Neural crest cell (in vitro differentiated cells): ENCODE measurements at regions not wholly inside any gene's neighbourhood (a gene's known extent, or its start where the extent isn't known, plus 50 kb on each side); places are given as distances from the start of the nearest gene placed in this dataset.
"Not testable (repeated sequence)": the region's sequence is repeated elsewhere in the genome, so short reads cannot be mapped to it uniquely, and the experiment has no call there.

Experiments
- DNase-seq: peaks from one replicate; pipeline ENCODE4 v3.0.0; 2021; ENCODE audit warnings: low read depth, mixed read lengths, low spot score
- H3K27ac Mint-ChIP-seq: one replicate; pipeline ENCODE4 v1.8.0; 2021; ENCODE audit warnings: mild to moderate bottlenecking, mixed read lengths; ENCODE audit not compliant: unreplicated experiment
- H3K27me3 Mint-ChIP-seq: 2 replicates; pipeline ENCODE4 v1.8.0; 2021; ENCODE audit warnings: low read depth, mild to moderate bottlenecking, mixed read lengths
- H3K36me3 Mint-ChIP-seq: 2 replicates; pipeline ENCODE4 v1.8.0; 2021; ENCODE audit warnings: low read depth, mild to moderate bottlenecking, mixed read lengths
- H3K4me1 Mint-ChIP-seq: 2 replicates; pipeline ENCODE4 v1.8.0; 2021; ENCODE audit warnings: mixed read lengths
- H3K4me3 Mint-ChIP-seq: one replicate; pipeline ENCODE4 v1.8.0; 2021; ENCODE audit warnings: mild to moderate bottlenecking, mixed read lengths
- H3K9me3 Mint-ChIP-seq: 2 replicates; pipeline ENCODE4 v1.8.0; 2021; ENCODE audit warnings: mixed read lengths
- CTCF ChIP-seq: fragments of 200-600 bp; sonication (generic); conservative IDR thresholded peaks from 2 replicates; pipeline ENCODE4 v1.5.0; 2021; ENCODE audit warnings: antibody characterized with exemption, mild to moderate bottlenecking

- H3K36me3 Mint-ChIP-seq = no peaks in the 10 kb centered on the region
- H3K27ac Mint-ChIP-seq = no peak overlapping the region
- H3K4me1 Mint-ChIP-seq = peaks cover 16% of the 10 kb centered on the region
- peak; percentile 72 for DNase-seq
- H3K27me3 Mint-ChIP-seq = peaks cover 37% of the 10 kb centered on the region
- TF ChIP-seq CTCF = no peak
- peak overlapping the region; percentile 92 for H3K4me3 Mint-ChIP-seq
- peaks cover 4% of the 10 kb centered on the region for H3K9me3 Mint-ChIP-seq
Measured at GRCh38 chr6:28673787-28674671, 148.3 kb downstream of the GPX5 start.

- Mint-ChIP-seq H3K4me1 (peaks cover 16% of the 10 kb centered on the region), H3K27ac (no peak overlapping the region), H3K36me3 (no peaks in the 10 kb centered on the region), H3K27me3 (peaks cover 41% of the 10 kb centered on the region), H3K9me3 (peaks cover 4% of the 10 kb centered on the region), H3K4me3 (peak overlapping the region; percentile 61)
- no peak for TF ChIP-seq CTCF
- no peak for DNase-seq
Measured at GRCh38 chr6:28675600-28675999, 149.9 kb downstream of the GPX5 start.

GRCh38 chr6:28682542-28682941 lies 156.9 kb downstream of the GPX5 start:
- no peak overlapping the region for H3K4me3 Mint-ChIP-seq
- H3K36me3 Mint-ChIP-seq = no peaks in the 10 kb centered on the region
- H3K4me1 Mint-ChIP-seq = peaks cover 19% of the 10 kb centered on the region
- no peak for TF ChIP-seq CTCF
- H3K9me3 Mint-ChIP-seq = no peaks in the 10 kb centered on the region
- H3K27me3 Mint-ChIP-seq = peaks cover 10% of the 10 kb centered on the region
- H3K27ac Mint-ChIP-seq = no peak overlapping the region
- DNase-seq = no peak

GRCh38 chr6:28682956-28683685 lies 157.4 kb downstream of the GPX5 start:
- H3K27me3 Mint-ChIP-seq = peaks cover 16% of the 10 kb centered on the region
- H3K4me1 Mint-ChIP-seq = peaks cover 19% of the 10 kb centered on the region
- DNase-seq, H3K27ac Mint-ChIP-seq, H3K4me3 Mint-ChIP-seq, H3K36me3 Mint-ChIP-seq, H3K9me3 Mint-ChIP-seq: not testable (repeated sequence)

GRCh38 chr6:28683945-28684538 lies 158.4 kb downstream of the GPX5 start:
- Mint-ChIP-seq H3K4me3 (no peak overlapping the region), H3K27me3 (peaks cover 16% of the 10 kb centered on the region), H3K27ac (no peak overlapping the region), H3K4me1 (peaks cover 19% of the 10 kb centered on the region), H3K9me3 (no peaks in the 10 kb centered on the region), H3K36me3 (no peaks in the 10 kb centered on the region)
- peak; percentile 8 for DNase-seq
- peak; percentile 79 for TF ChIP-seq CTCF

GRCh38 chr6:28685960-28686359 lies 160.3 kb downstream of the GPX5 start:
- Mint-ChIP-seq H3K27me3 (peaks cover 17% of the 10 kb centered on the region), H3K4me1 (peaks cover 19% of the 10 kb centered on the region)
- H3K27ac Mint-ChIP-seq, H3K4me3 Mint-ChIP-seq, H3K9me3 Mint-ChIP-seq, H3K36me3 Mint-ChIP-seq, DNase-seq: not testable (repeated sequence)
